Spleen (tissue), 11 donors: ENCODE measurements at regions not wholly inside any gene's neighbourhood (a gene's known extent, or its start where the extent isn't known, plus 50 kb on each side); places are given as distances from the start of the nearest gene placed in this dataset.

ENCODE experiments used
- DNase-seq: peaks from one replicate; pipeline ENCODE4 v3.0.0-alpha.2; 2020
- H3K27ac ChIP-seq, 8 donors: fragments of 200-600 bp; sonication (generic) in 7 of 8; 1 replicate in 4 of 8; 2 replicates in 4 of 8; pipeline versions ENCODE4 v1.5.0 to v1.8.0; 2016 to 2021; ENCODE audit warnings: inconsistent platforms in 4 of 8, mild to moderate bottlenecking in 4 of 8, moderate library complexity in 1 of 8
- H3K27me3 ChIP-seq, 7 donors: fragments of 200-600 bp; sonication (generic) in 6 of 7; replicated peaks in 1 of 7; 1 replicate in 4 of 7; 2 replicates in 3 of 7; pipeline versions ENCODE4 v1.5.0 to v1.8.0; 2016 to 2021; ENCODE audit warnings: inconsistent platforms in 3 of 7, mild to moderate bottlenecking in 1 of 7
- H3K36me3 ChIP-seq, 6 donors: fragments of 200-600 bp; sonication (generic) in 5 of 6; 1 replicate in 4 of 6; 2 replicates in 2 of 6; pipeline versions ENCODE4 v1.5.0 to v1.8.0; 2016 to 2021; ENCODE audit warnings: inconsistent platforms in 2 of 6
- H3K4me1 ChIP-seq, 6 donors: fragments of 200-600 bp; sonication (generic) in 5 of 6; 1 replicate in 3 of 6; 2 replicates in 3 of 6; pipeline versions ENCODE4 v1.5.0 to v1.8.0; 2016 to 2021; ENCODE audit warnings: inconsistent platforms in 3 of 6
- H3K4me3 ChIP-seq, 8 donors: fragments of 200-600 bp; sonication (generic) in 7 of 8; 1 replicate in 4 of 8; 2 replicates in 4 of 8; pipeline versions ENCODE4 v1.5.0 to v1.8.0; 2016 to 2021; ENCODE audit warnings: inconsistent platforms in 4 of 8, mild to moderate bottlenecking in 4 of 8, moderate library complexity in 2 of 8
- H3K9me3 ChIP-seq, 8 donors: fragments of 200-600 bp; sonication (generic) in 7 of 8; 1 replicate in 4 of 8; 2 replicates in 4 of 8; pipeline versions ENCODE4 v1.5.0 to v1.8.0; 2016 to 2021; ENCODE audit warnings: inconsistent platforms in 4 of 8
- POLR2A ChIP-seq, 3 donors: fragments of 450-650 bp; IDR thresholded peaks; one replicate each; pipeline ENCODE4 v1.5.1; 2017; ENCODE audit warnings: antibody characterized with exemption in 3 of 3, mild to moderate bottlenecking in 1 of 3
- POLR2AphosphoS5 ChIP-seq, 3 donors: sonication (generic); formaldehyde crosslinking; IDR thresholded peaks; one replicate each; pipeline ENCODE4 v1.5.1; 2017; ENCODE audit warnings: antibody characterized with exemption in 3 of 3
- WGBS, 5 donors: extraction: QIAGEN DNeasy Blood & Tissue Kit in 3 of 5; methylation state at CpG; one replicate each; pipeline versions ENCODE4 v1.1.5 to v1.1.7; 2013 to 2018; 5-methylcytosine and 5-hydroxymethylcytosine counted together
- intact Hi-C: fragments of 100-400 bp; cut with DNase I; formaldehyde crosslinking; loops from one replicate; pipeline ENCODE4 v1.15.0; 2023; ENCODE audit warnings: low total_unique reads
- TF ChIP-seq, protein P1 (sequence below), 11 experiments: fragments of 200-600 bp in 7 of 11; fragments of 450-650 bp in 4 of 11; sonication (generic) in 4 of 11; IDR thresholded peaks in 8 of 11; conservative IDR thresholded peaks in 3 of 11; 1 replicate in 7 of 11; 2 replicates in 4 of 11; pipeline versions ENCODE4 v1.4.0 to v1.8.0; 2016 to 2021; ENCODE audit warnings: antibody characterized with exemption in 11 of 11, inconsistent platforms in 4 of 11, mild to moderate bottlenecking in 1 of 11
- donor health status: healthy with polysubstance abuse.
- donor health status: DM: no; HTN: no; CAD: no; lungs with moderate emphysema.
- donor health status: DM: no; HTN: no; CAD: no.
- donor health status: Bipolar disorder and iron deficiency.
- donor health status: healthy.
- donor health status: DM: no; HTN: no; CAD: no.
- donor health status: DM: yes; HTN: yes; CAD: no.

DNA sequence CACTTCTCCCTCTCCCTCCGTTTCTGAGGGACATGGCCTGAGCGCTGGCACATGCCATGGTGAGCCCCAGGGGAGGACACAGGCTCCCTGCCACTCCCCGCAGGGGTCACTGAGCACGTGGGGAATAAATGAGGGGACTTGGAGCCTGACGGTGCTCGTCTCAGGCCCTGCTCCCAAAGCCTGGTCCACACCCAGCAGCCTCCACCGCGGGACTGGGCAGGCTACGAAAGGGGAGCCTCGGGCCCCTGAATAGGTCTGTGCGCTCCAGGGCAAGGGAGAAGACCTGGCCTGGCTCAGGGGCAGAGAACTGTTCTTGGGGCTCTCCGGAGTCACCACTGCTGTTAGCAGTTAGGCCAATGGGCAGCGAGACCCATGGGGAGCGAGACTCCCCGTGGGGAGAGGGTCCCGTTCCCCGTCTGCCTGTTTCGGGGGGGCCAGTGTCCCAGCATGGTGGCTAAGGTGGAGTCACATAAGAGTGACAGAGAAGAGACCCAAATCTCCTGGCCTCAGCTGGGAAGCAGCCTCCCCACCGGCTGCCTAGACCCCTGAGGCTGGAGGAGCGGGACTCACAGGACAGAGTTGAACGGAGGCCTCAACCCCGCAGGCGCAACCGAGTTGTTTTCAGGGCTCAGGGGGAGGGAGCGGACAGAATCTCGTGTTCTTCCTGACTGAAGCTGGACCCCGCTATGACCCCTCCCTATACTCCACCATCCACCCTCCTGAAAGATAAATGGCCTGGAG is 329.8 kb upstream of the SFSWAP start:
- intact Hi-C loops: no loop called here
- H3K27ac ChIP-seq: no peak overlapping the region
- no peak overlapping the region for H3K4me3 ChIP-seq
- no peaks in the 10 kb centered on the region for H3K4me1 ChIP-seq
- WGBS, 5 donors: 51 to 65% (median 61%) methylated on average over 21 to 27 of the region's 27 CpGs
- H3K9me3 ChIP-seq: no peaks in the 10 kb centered on the region
- TF ChIP-seq POLR2A (IDR thresholded peaks at IDR 0.05) (no peak), POLR2AphosphoS5 (IDR thresholded peaks at IDR 0.05) (no peak)
- TF ChIP-seq, protein P1, sequence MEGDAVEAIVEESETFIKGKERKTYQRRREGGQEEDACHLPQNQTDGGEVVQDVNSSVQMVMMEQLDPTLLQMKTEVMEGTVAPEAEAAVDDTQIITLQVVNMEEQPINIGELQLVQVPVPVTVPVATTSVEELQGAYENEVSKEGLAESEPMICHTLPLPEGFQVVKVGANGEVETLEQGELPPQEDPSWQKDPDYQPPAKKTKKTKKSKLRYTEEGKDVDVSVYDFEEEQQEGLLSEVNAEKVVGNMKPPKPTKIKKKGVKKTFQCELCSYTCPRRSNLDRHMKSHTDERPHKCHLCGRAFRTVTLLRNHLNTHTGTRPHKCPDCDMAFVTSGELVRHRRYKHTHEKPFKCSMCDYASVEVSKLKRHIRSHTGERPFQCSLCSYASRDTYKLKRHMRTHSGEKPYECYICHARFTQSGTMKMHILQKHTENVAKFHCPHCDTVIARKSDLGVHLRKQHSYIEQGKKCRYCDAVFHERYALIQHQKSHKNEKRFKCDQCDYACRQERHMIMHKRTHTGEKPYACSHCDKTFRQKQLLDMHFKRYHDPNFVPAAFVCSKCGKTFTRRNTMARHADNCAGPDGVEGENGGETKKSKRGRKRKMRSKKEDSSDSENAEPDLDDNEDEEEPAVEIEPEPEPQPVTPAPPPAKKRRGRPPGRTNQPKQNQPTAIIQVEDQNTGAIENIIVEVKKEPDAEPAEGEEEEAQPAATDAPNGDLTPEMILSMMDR (IDR thresholded peaks at IDR 0.05 in 8 of 11, conservative IDR thresholded peaks at IDR 0.05 in 3 of 11): no peak
- H3K27me3 ChIP-seq: peaks cover 0 to 66% (median 15%) of the 10 kb centered on the region in 7 donors
- H3K36me3 ChIP-seq: no peaks in the 10 kb centered on the region
- DNase-seq: no peak

DNA sequence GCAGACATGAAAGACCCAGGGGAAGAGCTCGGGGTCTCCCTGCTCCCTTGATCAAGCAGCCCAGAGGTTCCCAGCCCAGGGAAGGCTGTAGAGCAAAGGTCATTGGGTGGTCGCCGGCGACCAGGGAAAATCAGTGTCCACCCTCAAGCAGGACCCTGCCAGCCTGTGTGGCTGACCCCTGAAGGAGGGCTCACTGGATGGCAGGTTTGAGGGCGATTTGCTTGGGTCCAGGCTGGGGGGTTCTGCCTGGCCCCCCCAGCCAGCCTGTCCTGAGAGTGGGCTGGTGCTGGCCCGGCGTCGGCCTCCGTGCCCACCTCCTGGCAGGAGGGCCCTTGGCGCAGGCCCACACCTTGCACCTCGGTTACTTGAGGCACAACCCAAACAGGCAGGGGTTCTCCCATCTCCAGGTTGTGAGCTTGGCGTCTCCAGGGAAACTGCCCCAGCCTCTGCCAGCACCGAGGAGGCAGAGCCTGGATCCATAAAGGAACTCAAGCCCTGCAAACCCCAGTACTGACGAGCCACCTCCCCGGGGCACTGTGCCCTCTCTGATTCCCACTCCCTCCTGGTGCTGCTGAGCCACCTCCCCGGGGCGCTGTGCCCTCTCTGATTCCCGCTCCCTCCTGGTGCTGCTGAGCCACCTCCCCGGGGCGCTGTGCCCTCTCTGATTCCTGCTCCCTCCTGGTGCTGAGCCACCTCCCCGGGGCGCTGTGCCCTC is 329.0 kb upstream of the SFSWAP start:
- H3K27me3 ChIP-seq: peaks cover 0 to 72% (median 19%) of the 10 kb centered on the region in 7 donors
- H3K4me1 ChIP-seq: no peaks in the 10 kb centered on the region
- H3K4me3 ChIP-seq: no peak overlapping the region
- no peak overlapping the region for H3K27ac ChIP-seq
- WGBS, 5 donors: 69 to 90% (median 73%) methylated on average over 18 to 22 of the region's 22 CpGs
- peak; percentile 58 for DNase-seq
- intact Hi-C loops: no loop called here
- no peaks in the 10 kb centered on the region for H3K36me3 ChIP-seq
- no peak for TF ChIP-seq POLR2A (IDR thresholded peaks at IDR 0.05)
- TF ChIP-seq, protein P1 (IDR thresholded peaks at IDR 0.05 in 8 of 11, conservative IDR thresholded peaks at IDR 0.05 in 3 of 11): no peak
- TF ChIP-seq POLR2AphosphoS5 (IDR thresholded peaks at IDR 0.05): no peak
- no peaks in the 10 kb centered on the region for H3K9me3 ChIP-seq

DNA sequence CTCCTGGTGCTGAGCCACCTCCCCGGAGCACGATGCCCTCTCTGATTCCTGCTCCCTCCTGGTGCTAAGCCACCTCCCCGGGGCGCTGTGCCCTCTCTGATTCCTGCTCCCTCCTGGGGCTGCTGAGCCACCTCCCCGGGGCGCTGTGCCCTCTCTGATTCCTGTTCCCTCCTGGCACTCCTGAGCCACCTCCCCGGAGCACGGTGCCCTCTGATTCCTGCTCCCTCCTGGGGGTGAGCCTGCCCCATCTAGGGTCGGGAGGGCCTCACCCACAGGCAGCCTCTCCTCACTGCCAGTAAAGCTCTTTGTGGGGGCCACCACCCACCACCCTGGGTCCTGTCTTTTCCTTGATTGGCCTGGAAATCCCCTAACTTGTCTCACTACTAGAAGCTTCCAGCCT is 327.6 kb upstream of the SFSWAP start:
- Histone ChIP-seq H3K27me3 (peaks cover 0 to 86% (median 22%) of the 10 kb centered on the region in 7 donors), H3K27ac (no peak overlapping the region), H3K4me1 (no peaks in the 10 kb centered on the region), H3K4me3 (no peak overlapping the region), H3K36me3 (no peaks in the 10 kb centered on the region), H3K9me3 (no peaks in the 10 kb centered on the region)
- intact Hi-C loops: no loop called here
- TF ChIP-seq POLR2A (IDR thresholded peaks at IDR 0.05) (no peak), POLR2AphosphoS5 (IDR thresholded peaks at IDR 0.05) (no peak)
- TF ChIP-seq, protein P1 (IDR thresholded peaks at IDR 0.05 in 8 of 11, conservative IDR thresholded peaks at IDR 0.05 in 3 of 11): no peak
- peak; percentile 41 for DNase-seq
- WGBS, 5 donors: 79 to 88% (median 80%) methylated on average over 7 to 9 of the region's 9 CpGs
